GM23248 (cell line): ENCODE measurements at regions not wholly inside any gene's neighbourhood (a gene's known extent, or its start where the extent isn't known, plus 50 kb on each side); places are given as distances from the start of the nearest gene placed in this dataset.

ENCODE experiments used
- DNase-seq: peaks from one replicate; pipeline ENCODE4 v3.0.0-alpha.2; 2015
- H2AFZ ChIP-seq: fragments of 200-600 bp; sonication (generic); 2 replicates; pipeline ENCODE4 v1.6.1; 2016; ENCODE audit warnings: antibody characterized with exemption
- H3F3A ChIP-seq: fragments of 200-600 bp; sonication (generic); 2 replicates; pipeline ENCODE4 v1.6.1; 2016; ENCODE audit warnings: mild to moderate bottlenecking, antibody characterized with exemption, mixed run types; ENCODE audit not compliant: insufficient read depth
- H3K27ac ChIP-seq: fragments of 200-600 bp; sonication (generic); 2 replicates; pipeline ENCODE4 v1.5.1; 2016; ENCODE audit warnings: mild to moderate bottlenecking
- H3K27me3 ChIP-seq: fragments of 200-600 bp; sonication (generic); replicated peaks from 2 replicates; pipeline ENCODE4 v1.6.1; 2016; ENCODE audit warnings: mild to moderate bottlenecking; ENCODE audit not compliant: insufficient read depth
- H3K36me3 ChIP-seq: fragments of 200-600 bp; sonication (generic); 2 replicates; pipeline ENCODE4 v1.6.1; 2016; ENCODE audit warnings: low read depth, mild to moderate bottlenecking
- H3K4me1 ChIP-seq: fragments of 200-600 bp; sonication (generic); 2 replicates; pipeline ENCODE4 v1.6.1; 2016; ENCODE audit warnings: mild to moderate bottlenecking; ENCODE audit not compliant: insufficient read depth
- H3K4me2 ChIP-seq: fragments of 200-600 bp; sonication (generic); one replicate; pipeline ENCODE4 v1.6.1; 2016; ENCODE audit warnings: mild to moderate bottlenecking; ENCODE audit not compliant: unreplicated experiment
- H3K4me3 ChIP-seq: fragments of 200-600 bp; sonication (generic); 2 replicates; pipeline ENCODE4 v1.5.1; 2016; ENCODE audit warnings: mild to moderate bottlenecking
- H3K79me2 ChIP-seq: fragments of 200-600 bp; sonication (generic); 2 replicates; pipeline ENCODE4 v1.6.1; 2016; ENCODE audit warnings: mild to moderate bottlenecking; ENCODE audit not compliant: insufficient read depth
- H3K9ac ChIP-seq: fragments of 200-600 bp; sonication (generic); 2 replicates; pipeline ENCODE4 v1.6.1; 2016; ENCODE audit warnings: mild to moderate bottlenecking
- H3K9me2 ChIP-seq: fragments of 200-600 bp; sonication (generic); 2 replicates; pipeline ENCODE4 v1.6.1; 2016; ENCODE audit warnings: mixed run types, mild to moderate bottlenecking, moderate library complexity; ENCODE audit not compliant: insufficient read depth
- H3K9me3 ChIP-seq: fragments of 200-600 bp; sonication (generic); one replicate; pipeline ENCODE4 v1.6.1; 2017; ENCODE audit warnings: low read depth
- H4K20me1 ChIP-seq: fragments of 200-600 bp; sonication (generic); 2 replicates; pipeline ENCODE4 v1.6.0; 2016; ENCODE audit not compliant: insufficient read depth
- EZH2 ChIP-seq: fragments of 200-600 bp; sonication (generic); IDR thresholded peaks from 2 replicates; pipeline ENCODE4 v1.6.1; 2018; ENCODE audit warnings: antibody characterized with exemption, mild to moderate bottlenecking; ENCODE audit not compliant: insufficient read depth, poor library complexity, severe bottlenecking
- EZH2phosphoT487 ChIP-seq: fragments of 200-600 bp; sonication (generic); IDR thresholded peaks from 2 replicates; pipeline ENCODE4 v1.6.1; 2018; ENCODE audit warnings: antibody characterized with exemption, moderate library complexity, mild to moderate bottlenecking, low read depth; ENCODE audit not compliant: insufficient read depth
- WGBS, 2 experiments: methylation state at CpG; one replicate each; pipeline ENCODE4 v1.1.6; 2015 to 2017; ENCODE audit warnings: low lambda C conversion rate in 2 of 2, low coverage in 1 of 2; ENCODE audit errors: missing lambda C conversion rate in 2 of 2; 5-methylcytosine and 5-hydroxymethylcytosine counted together
- in situ Hi-C: fragments of 300-500 bp; cut with MboI; formaldehyde crosslinking; loops from 2 replicates; pipeline ENCODE4 v1.15.0; 2020

- Histone ChIP-seq H3K4me1 (no peaks in the 10 kb centered on the region), H3K36me3 (no peaks in the 10 kb centered on the region), H3K27ac (no peak overlapping the region), H3K79me2 (no peaks in the 10 kb centered on the region), H3K4me3 (no peak overlapping the region), H4K20me1 (no peaks in the 10 kb centered on the region), H3K27me3 (no peaks in the 10 kb centered on the region), H3F3A (no peaks in the 10 kb centered on the region), H2AFZ (no peak overlapping the region), H3K4me2 (no peak overlapping the region), H3K9ac (no peak overlapping the region), H3K9me3 (no peaks in the 10 kb centered on the region), H3K9me2 (no peaks in the 10 kb centered on the region)
- 36 to 50% methylated on average over 1 of the region's 1 CpG for WGBS, 2 experiments
- no peak for DNase-seq
- TF ChIP-seq EZH2 (no peak), EZH2phosphoT487 (no peak)
- in situ Hi-C loops = no loop called here
Measured at GRCh38 chr7:65254061-65254460, 119.6 kb upstream of the ZNF92 start.

- 2 to 3% methylated on average over 57 to 59 of the region's 64 CpGs for WGBS, 2 experiments
- peak; percentile 48 for DNase-seq
- Histone ChIP-seq H3K79me2 (no peaks in the 10 kb centered on the region), H3F3A (no peaks in the 10 kb centered on the region), H3K36me3 (no peaks in the 10 kb centered on the region), H3K9me3 (no peaks in the 10 kb centered on the region), H4K20me1 (no peaks in the 10 kb centered on the region), H3K27me3 (no peaks in the 10 kb centered on the region), H3K4me2 (peak overlapping the region; percentile 76), H3K9me2 (no peaks in the 10 kb centered on the region), H3K4me1 (no peaks in the 10 kb centered on the region), H2AFZ (peak overlapping the region; percentile 80), H3K4me3 (peak overlapping the region; percentile 71), H3K9ac (no peak overlapping the region), H3K27ac (no peak overlapping the region)
- TF ChIP-seq EZH2phosphoT487 (no peak), EZH2 (no peak)
- in situ Hi-C loops = no loop called here
Measured at GRCh38 chr7:65251851-65252620, 121.6 kb upstream of the ZNF92 start.

GRCh38 chr7:65250697-65251395 is 122.8 kb upstream of the ZNF92 start:
- no peak for TF ChIP-seq EZH2phosphoT487
- no peak for TF ChIP-seq EZH2
- Histone ChIP-seq H2AFZ (no peak overlapping the region), H3K27me3 (no peaks in the 10 kb centered on the region), H3K79me2 (no peaks in the 10 kb centered on the region), H3F3A (no peaks in the 10 kb centered on the region), H3K4me2 (no peak overlapping the region), H3K9ac (no peak overlapping the region), H4K20me1 (no peaks in the 10 kb centered on the region), H3K4me3 (no peak overlapping the region), H3K36me3 (no peaks in the 10 kb centered on the region), H3K9me3 (no peaks in the 10 kb centered on the region), H3K27ac (no peak overlapping the region), H3K9me2 (no peaks in the 10 kb centered on the region), H3K4me1 (no peaks in the 10 kb centered on the region)
- WGBS, 2 experiments = 80 to 85% methylated on average over 18 of the region's 18 CpGs
- no peak for DNase-seq
- in situ Hi-C loops = no loop called here

GRCh38 chr7:65250216-65250615 is 123.4 kb upstream of the ZNF92 start:
- Histone ChIP-seq H3K9ac (no peak overlapping the region), H3F3A (no peaks in the 10 kb centered on the region), H2AFZ (no peak overlapping the region), H3K9me2 (no peaks in the 10 kb centered on the region), H3K36me3 (no peaks in the 10 kb centered on the region), H3K4me3 (no peak overlapping the region), H3K4me2 (no peak overlapping the region), H3K27me3 (no peaks in the 10 kb centered on the region), H3K4me1 (no peaks in the 10 kb centered on the region), H4K20me1 (no peaks in the 10 kb centered on the region), H3K9me3 (no peaks in the 10 kb centered on the region), H3K27ac (no peak overlapping the region), H3K79me2 (no peaks in the 10 kb centered on the region)
- WGBS, 2 experiments = 40 to 52% methylated on average over 3 of the region's 3 CpGs
- no peak for TF ChIP-seq EZH2
- TF ChIP-seq EZH2phosphoT487 = no peak
- no peak for DNase-seq
- in situ Hi-C loops = no loop called here
